GM21390 (cell line): ENCODE measurements at regions not wholly inside any gene's neighbourhood (a gene's known extent, or its start where the extent isn't known, plus 50 kb on each side); places are given as distances from the start of the nearest gene placed in this dataset.

Experiments used
- ATAC-seq: cut with Tn5 transposase; IDR thresholded peaks from one replicate; pipeline ENCODE4 v1.9.1; 2021; ENCODE audit not compliant: unreplicated experiment

DNA sequence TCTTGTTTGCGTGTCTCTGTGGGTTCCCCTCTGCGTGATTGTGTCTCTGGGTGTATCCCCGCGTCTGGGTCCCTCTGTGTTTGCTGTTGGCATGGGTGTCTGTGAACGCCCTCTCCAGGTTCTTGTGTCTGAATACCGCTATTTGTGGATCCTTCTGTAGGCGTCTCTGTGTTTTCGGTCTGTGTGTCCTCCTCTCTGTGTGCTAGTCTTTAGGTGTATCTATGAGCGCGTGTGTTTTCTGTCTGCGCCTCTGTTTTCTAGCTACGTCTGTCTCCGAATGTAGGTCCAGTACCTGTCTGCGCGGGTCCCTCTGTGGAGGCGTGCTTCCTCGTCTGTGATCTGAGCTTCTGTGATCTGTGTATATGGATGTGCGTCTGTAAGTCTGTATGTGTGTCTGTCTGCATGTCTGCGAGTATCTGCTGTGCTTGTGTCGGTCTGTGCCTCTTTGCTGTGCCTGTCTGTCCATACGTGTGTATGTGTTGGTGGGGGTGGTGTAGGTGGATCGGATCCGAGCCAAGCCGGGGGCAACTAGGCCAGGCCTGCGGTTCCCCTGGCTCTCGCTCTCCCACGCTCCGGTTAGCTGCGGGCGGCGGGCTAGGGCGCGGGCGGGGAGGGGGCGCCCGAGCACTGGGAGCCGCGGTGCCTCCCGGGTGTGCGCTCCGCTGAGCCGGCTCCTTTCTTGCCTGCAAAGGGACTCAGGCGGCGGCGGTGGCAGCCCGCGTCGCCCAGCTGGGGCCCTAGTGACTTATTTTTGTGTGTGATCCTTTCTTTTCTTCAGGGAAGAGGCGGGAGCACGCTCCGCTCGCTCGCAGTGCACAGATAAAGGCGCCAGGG, 105.3 kb upstream of the E2F8 start:
- ATAC-seq, result peak; percentile 47

GRCh38 chr11:19345519-19345847, 104.7 kb upstream of the E2F8 start:
- ATAC-seq, result peak; percentile 45

GRCh38 chr11:19344661-19345518, 104.1 kb upstream of the E2F8 start:
- peak; percentile 58 for ATAC-seq

DNA sequence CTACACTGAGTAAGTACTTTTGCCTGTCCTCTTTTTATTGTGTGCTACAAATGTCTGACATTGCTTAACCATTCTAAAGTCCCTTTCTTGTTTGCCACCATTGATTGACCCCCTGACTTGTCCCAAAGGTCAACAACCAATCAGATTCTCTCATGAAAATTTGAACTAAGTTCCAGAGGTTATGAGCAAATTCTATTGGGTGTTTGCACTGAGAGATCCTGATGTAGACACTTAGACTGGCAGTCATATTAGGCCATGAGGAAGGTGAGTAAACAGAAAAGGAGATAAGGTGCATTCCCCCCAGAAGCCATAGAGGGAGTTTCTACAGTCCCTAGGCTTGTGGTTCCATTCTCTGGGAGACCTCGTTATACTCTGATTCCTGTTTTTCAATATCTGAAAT, 101.3 kb upstream of the E2F8 start:
- no peak for ATAC-seq

DNA sequence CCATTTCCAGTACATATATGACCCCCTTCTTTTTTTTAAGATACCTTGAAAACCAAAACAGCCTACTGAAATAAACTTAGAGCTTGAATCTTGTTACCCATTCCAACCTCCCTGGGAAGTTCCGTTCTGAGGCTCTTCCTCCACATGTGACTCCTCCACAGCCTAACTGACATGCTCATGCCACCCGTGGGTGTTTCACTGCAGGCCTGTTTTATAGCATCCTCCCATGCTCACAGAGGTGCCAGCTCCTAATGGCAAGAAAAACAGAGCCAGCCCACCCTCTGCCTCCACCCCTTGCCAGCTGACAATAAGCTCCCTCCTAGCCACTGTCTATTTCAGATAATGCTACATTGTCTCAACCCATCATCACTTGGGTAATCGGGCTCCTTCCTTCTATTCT, 97.6 kb upstream of the E2F8 start:
- ATAC-seq, result no peak

DNA sequence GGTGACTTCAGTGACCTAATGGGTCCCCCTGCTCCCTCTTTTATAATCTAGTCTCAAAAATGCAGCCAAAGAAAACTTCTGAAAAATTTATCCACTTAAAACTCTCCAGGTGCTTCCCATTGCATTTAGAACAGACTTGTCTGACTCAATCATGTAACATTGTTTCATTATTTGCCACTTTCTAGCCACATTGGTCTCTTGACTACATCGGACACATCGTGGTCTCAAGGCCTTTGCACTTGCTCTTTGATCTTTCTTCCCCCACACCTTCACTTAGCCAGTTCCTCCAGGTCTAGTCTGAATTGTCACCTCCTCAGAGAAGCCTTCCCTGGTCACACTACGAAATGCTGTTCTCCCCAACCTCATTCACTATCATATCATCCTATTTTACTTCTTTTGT, 97.0 kb upstream of the E2F8 start:
- ATAC-seq, result no peak

DNA sequence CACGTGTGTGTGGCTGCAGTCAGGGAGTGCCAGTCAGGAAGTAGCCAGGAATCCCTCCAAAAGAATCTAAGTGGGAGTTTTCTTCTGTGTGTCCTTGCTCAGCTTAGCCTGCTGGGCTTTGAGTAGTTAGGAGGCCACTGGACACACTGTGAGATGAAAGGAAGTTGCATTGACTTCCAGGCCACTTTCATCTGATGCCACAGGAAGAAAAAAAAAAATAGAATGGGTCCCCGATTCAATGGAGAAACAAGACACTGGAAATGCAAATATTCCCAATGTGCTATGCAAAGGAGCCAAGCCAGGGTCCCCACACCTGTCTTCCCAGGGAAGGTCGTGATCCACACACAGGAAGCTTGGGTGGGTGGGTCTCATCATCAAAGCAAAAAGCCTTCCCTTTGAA, 95.6 kb upstream of the E2F8 start:
- ATAC-seq, result no peak

GRCh38 chr11:19332476-19332875, 91.7 kb upstream of the E2F8 start:
- peak; percentile 91 for ATAC-seq

GRCh38 chr11:19330416-19330815, 89.7 kb upstream of the E2F8 start:
- ATAC-seq, result no peak

GRCh38 chr11:19329970-19330369, 89.2 kb upstream of the E2F8 start:
- no peak for ATAC-seq

DNA sequence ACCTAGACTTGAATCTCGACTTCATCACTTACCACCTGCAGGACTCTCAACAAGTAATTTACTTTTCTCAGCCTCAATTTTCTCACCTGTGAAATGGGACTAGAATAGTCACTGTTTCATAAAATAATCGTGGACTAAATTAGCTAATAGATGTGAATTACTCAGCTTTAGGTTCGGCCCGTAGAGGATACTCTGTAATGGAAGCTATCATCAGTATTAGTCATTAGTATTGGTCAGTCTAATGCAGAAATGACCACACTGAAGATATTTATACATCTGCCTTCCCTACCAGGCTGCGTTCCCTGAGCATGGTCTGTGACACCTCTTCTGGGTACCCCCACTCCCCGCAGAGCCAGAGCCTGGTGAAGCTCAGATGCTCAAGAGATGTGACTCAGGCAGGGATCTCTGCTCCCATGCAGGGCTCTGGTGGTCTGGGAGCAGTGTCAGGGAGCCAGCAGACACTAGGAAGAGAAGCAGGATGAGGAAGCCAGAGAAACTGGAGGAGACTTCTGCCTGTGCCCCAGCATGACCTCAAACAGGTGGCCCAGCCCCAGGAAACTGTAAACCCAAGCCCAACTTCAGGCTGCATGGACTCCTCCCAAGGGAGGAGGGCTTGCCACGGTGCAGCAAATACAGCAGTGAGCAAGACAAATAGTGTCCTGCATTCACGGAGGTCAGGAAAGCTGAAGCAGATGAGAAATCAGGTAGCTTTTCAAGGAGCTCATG, 88.0 kb upstream of the E2F8 start:
- no peak for ATAC-seq

- ATAC-seq, result no peak
Measured at GRCh38 chr11:19327280-19327679, 86.5 kb upstream of the E2F8 start.

DNA sequence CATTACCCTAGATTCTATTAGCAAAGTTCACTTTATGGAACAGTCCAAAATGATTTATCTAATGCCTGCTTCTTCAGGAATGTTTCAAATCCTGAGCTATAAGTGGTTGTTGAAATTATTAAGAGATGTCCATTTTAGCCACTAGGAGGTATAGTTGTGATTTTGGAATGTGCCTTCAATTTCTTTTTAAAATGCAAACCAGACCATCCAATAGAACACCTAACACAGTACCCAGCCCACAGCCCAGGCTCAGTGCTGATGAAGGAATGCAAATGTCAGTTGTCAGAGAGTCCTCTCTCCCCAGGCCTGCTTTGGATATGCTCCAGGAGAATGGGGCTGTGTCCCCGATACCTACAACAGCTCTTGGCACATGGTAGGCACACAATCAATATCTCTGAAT, 85.8 kb upstream of the E2F8 start:
- ATAC-seq, result no peak

DNA sequence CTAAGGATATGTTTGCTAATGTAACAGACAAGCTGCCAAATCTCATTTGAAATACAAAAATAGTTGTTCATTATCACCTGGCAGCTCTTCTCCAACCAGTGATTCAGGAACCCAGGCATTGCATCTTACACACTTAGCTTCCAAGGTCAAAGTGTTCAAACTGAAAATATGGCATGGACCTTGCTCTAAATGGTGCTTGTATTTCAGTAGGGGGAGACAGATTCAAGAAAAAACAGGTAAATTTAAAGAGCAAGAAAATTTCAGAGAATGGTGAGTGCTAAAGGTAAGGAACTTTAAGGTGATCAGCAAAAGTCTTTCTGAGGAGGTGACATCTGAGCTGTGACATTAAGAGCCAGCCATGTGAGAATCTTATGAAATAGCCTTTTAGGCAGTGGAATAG, 82.8 kb upstream of the E2F8 start:
- no peak for ATAC-seq

- ATAC-seq, result no peak
Measured at GRCh38 chr11:19321351-19321750, 80.6 kb upstream of the E2F8 start.

- ATAC-seq, result no peak
Measured at GRCh38 chr11:19320827-19321226, 80.1 kb upstream of the E2F8 start.

DNA sequence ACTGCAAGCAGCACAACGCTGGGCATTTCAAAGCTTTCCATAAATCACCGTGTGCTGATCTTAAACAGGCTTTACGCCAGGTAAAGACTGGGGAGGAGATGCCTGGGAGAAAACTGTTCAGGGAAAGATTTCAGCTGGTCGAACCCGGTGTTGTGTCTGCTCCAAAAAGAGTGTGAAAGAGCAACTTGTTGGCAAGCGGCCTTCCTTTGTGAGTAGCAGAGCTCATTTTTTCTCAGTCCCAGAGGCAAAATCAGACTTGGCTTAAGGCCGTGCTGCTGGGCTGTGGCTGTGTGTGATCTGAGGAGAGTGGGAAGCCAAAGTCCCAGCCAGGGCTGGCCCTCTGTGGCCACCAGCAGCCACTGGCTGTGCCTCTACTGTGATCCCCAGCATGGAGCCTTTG, 75.7 kb upstream of the E2F8 start:
- ATAC-seq, result no peak

DNA sequence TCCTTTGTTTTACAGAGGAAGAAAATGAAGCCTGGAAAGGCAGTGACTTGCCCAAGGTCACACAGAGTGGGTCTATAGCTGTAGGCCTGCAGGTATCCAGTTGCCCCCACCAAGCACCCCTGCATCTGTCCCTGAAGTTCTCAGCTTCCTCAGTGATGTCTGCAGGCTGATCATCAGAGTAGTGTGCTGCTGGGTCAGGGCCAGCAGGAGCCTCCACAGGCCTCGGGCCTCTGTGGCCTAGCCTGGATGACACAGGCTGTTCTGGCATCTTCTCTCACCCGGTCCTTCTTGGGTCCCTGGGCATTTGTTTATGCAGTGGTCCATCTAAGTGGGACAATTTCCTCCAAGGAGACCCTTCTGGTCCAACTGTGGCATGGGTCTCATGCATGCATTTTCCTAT, 74.8 kb upstream of the E2F8 start:
- no peak for ATAC-seq

DNA sequence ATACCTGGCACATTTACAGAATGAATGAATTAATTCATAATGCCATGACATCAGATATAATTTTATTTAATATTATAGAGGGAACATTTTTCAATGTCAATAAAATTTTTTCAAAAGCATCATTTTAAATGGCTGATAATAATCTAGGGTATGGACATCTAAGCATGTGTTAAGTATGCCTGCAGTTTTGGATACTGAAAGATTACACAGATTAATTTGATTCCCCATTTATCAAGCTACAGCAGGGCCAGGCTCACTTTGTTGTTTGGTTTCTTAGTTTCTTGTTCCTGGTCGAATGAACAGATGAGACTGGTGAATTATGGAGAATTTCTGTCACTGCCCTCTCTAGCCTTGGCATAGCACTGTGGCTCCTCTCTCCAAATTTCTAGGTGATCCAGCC, 72.4 kb upstream of the E2F8 start:
- ATAC-seq, result no peak

DNA sequence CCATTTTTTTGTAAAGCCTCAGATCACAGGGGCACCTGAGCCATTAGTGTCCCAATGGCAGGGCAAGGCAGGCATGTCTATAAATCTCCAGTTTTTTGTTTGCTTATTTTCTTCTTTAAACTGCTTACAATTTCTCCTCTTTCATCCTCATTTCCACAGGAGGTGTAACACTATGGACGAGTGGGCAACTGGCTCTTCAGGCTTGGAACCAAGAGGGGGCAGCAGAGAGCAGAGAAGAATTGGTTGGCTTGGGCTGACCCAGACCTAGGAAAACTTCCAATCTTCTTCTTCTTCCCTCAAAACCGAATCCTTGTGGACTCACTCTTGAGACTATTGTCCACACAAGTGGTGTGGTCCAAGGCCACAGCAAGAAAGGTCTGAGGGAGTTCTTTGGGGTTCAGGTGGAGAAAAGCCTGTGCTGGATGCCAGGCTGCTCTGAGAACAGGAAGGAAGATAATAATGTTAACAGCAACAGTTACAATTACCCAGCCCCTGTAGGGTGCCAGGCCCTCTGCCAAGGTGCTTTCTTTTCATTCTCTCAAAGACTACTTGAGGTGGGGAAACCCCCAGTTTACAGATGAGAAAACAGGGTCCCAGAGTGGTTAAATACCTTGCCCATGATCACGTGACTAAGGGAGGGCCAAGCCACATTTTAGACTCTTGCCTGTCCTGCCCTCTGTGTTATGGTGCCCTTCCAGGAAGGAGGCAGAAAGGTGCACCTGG, 70.7 kb upstream of the E2F8 start:
- peak; percentile 77 for ATAC-seq

DNA sequence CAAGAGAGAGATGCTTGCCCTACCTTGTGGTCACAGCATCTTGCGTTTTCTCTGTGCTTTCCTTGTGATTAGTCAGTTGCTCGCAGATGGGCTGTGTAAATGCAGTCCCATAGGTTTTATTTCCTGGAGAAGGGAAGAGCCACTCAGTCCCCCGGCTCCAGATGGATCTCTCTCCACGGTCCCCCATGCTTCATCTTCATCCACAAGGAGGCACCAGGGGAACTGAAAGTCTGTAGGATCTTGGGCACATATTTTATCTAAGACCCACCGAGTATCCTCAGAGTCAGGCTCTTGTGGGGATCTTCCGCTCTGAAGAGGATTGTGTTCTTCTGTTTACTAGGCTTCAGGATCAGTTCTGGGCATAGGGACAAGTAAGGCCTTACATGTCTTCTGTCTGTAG, 66.8 kb upstream of the E2F8 start:
- ATAC-seq, result no peak
